MM.1S (cell line): ENCODE measurements at regions not wholly inside any gene's neighbourhood (a gene's known extent, or its start where the extent isn't known, plus 50 kb on each side); places are given as distances from the start of the nearest gene placed in this dataset.

Experiments
- CTCF ChIP-seq: fragments of 300-600 bp; sonication (generic); IDR thresholded peaks from 2 replicates; pipeline ENCODE4 v1.5.1; 2016; ENCODE audit warnings: antibody characterized with exemption, low read length, mixed read lengths
- EZH2phosphoT487 ChIP-seq: fragments of 300-600 bp; sonication (generic); IDR thresholded peaks from 2 replicates; pipeline ENCODE4 v1.6.1; 2018; ENCODE audit warnings: antibody characterized with exemption, low read length

GRCh38 chr6:95244751-95245150, 332.6 kb upstream of the MANEA start:
- no peak for TF ChIP-seq CTCF
- no peak for TF ChIP-seq EZH2phosphoT487
